ENCODE measurements at regions not wholly inside any gene's neighbourhood (a gene's known extent, or its start where the extent isn't known, plus 50 kb on each side); places are given as distances from the start of the nearest gene placed in this dataset.

DNA sequence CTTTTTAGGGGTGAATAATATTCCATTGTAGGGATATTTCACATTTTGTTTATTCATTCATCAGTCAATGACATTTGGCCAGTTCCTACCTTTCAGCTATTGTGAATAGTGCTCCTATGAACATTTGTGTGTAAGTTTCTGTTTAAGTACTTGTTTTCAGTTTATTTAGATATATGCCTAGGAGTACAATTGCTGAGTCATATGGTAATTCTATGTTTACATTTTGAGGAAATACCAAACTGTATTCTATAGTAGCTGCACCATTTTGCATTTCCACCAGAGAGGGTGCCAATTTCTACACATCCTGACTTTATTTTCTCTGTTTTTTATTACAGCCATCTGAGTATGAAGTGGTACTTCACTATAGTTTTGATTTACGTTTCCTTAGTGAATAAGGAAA is 54.4 kb upstream of the ZNF236 start:
- TF ChIP-seq, protein P1, sequence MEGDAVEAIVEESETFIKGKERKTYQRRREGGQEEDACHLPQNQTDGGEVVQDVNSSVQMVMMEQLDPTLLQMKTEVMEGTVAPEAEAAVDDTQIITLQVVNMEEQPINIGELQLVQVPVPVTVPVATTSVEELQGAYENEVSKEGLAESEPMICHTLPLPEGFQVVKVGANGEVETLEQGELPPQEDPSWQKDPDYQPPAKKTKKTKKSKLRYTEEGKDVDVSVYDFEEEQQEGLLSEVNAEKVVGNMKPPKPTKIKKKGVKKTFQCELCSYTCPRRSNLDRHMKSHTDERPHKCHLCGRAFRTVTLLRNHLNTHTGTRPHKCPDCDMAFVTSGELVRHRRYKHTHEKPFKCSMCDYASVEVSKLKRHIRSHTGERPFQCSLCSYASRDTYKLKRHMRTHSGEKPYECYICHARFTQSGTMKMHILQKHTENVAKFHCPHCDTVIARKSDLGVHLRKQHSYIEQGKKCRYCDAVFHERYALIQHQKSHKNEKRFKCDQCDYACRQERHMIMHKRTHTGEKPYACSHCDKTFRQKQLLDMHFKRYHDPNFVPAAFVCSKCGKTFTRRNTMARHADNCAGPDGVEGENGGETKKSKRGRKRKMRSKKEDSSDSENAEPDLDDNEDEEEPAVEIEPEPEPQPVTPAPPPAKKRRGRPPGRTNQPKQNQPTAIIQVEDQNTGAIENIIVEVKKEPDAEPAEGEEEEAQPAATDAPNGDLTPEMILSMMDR (IDR thresholded peaks at IDR 0.05) = no peak
- TF ChIP-seq EZH2 (IDR thresholded peaks at IDR 0.05) = no peak

All from neural progenitor cell (in vitro differentiated cells).